ENCODE measurements at regions not wholly inside any gene's neighbourhood (a gene's known extent, or its start where the extent isn't known, plus 50 kb on each side); places are given as distances from the start of the nearest gene placed in this dataset.
"Not testable (repeated sequence)": the region's sequence is repeated elsewhere in the genome, so short reads cannot be mapped to it uniquely, and the experiment has no call there.

DNA sequence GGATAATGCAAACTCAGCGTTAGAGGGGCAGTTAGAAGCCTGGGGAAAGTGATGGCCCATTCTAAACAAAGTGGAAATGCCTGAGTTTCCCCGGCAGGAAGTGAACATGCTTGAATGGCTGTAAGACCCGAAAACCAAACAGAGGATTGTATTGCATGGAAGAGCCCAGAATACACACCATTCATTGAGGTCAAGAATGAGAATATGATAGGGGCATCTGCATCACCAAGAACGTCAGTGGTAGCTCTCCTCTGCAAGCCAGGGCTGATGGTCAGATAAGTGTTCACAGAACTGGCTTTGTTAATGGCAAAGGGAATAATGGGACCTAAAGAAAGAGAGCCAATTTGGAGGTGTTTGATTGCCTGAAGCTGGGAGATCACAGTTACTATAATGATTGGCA is 663.4 kb downstream of the KHDRBS2 start:
- no peak for DNase-seq

DNA sequence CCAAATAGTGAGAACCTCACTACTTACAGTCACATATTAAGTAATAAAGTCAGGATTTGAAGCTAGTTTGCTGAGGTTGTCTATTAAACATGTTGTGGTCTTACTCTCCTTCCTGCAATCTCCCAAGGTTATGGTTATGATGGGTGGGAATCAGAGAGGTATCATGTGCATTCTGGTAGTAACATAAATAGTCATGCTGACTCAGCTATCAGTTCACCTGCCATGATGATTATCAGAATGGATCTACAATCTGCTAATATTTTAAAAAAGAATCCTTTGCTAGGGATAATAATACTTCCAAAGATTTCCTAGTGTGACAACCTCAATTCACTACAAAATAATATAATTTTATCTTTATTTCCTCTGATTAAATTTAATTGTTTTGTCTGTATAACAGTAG is 671.9 kb downstream of the KHDRBS2 start:
- no peak for DNase-seq

DNA sequence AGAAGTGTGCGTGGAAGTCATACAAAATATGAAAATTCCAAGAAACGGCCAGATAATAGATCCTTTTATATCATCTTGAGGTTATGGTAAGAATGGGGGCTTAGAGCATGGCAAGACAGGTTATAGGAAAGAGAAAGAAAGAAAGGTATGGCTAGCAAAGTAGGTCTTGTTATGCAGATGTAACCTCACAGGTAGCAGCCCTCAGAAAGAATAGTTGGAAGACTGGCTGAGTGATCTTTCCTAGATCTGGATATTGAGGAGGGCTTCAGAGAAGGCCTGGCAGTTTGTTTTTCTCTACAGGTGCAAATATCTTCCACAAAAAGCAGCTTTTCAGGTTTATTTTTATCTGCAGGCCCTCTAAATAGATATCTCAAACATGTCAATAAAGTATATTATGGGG is 679.5 kb downstream of the KHDRBS2 start:
- no peak for DNase-seq

DNA sequence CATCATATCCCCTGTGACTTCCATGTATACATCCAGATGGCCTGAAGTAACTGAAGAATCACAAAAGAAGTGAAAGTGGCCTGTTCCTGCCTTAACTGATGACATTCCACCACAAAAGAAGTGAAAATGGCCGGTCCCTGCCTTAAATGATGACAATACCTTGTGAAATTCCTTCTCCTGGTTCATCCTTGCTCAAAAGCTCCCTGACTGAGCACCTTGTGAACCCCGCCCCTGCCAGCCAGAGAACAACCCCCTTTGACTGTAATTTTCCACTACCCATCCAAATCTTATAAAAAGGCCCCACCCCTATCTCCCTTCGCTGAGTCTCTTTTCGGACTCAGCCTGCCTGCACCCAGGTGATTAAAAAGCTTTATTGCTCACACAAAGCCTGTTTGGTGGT is 680.2 kb downstream of the KHDRBS2 start:
- DNase-seq: not testable (repeated sequence)

DNA sequence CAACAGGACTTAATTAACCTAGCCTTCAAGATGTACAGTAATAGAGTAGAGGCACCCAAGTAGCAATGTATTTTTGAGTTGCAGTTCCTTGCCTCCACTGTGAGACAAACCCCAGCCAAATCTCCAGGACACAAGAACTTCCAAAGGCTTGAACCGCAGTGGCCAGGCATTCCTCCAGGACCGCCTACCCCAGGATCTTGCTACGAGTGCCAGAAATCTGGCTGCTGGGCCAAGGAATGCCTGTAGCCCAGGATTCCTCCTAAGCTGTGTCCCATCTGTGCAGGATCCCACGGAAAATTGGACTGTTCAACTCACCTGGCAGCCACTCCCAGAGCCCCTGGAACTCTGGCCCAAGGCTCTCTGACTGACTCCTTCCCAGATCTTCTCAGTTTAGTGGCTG is 683.9 kb downstream of the KHDRBS2 start:
- DNase-seq: not testable (repeated sequence)

DNA sequence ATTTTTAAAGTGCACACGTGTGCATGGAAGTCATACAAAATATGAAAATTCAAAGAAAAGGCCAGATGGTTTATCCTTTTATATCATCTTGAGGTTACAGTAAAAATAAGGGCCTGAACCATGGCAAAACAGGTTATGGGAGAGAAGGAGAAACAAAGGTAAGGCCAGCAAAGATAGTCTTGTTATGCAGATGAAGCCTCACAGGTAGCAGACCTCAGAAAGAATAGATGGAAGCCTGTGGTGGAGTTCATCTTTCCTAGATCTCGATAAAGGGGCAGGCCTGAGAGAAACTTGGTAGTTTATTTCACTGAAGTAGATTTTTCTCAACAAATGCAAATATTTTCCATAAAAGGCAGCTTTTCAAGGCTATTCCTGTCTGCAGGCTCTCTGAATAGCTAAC is 693.8 kb downstream of the KHDRBS2 start:
- DNase-seq: no peak

DNA sequence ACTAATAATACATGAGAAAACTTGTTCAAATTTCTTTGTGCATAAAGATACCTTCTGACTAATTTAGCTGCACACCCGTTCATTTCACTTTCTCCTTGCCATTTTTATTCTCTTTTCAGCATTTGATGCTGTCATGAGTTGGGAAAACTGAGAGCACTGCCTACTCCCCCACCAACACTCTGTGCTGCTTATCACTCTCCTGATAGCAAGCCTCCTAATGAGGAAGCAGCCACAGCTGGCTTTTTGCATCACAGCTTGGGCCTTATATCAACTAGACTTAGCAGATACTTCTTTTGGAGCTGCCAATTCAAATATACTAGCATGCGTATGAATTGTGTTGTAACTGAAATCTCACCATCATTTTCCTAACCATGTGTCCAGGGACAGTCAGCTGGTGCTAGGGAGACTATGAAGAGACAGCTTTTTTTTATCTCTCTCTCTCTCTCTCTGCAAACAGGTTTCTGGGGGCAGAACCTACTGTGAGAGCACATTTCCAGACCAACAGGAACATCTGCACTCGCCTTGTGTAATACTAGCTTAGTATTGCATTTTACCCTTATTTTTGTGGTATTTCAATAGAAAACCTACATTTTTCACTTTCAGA is 699.0 kb downstream of the KHDRBS2 start:
- peak in 1 of 2 experiments; percentile 8 for DNase-seq

DNA sequence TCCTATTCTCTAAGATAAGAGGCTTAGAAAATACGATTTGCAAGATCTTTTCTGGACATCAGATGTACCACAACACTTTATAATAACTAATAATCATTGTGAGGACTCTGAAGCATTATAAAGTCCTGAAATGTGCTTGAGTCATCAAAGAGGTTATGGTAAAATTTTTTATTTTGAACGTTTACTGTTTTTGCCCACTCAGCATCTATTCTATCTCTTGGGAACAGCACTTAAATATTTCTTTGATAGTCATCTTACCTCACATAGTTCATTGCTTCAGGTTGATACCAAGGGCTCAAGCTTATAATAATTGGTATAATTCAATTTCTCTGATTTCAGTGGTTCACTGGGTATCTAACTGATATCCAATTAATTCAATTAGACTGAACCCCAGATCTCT is 700.5 kb downstream of the KHDRBS2 start:
- no peak for DNase-seq

DNA sequence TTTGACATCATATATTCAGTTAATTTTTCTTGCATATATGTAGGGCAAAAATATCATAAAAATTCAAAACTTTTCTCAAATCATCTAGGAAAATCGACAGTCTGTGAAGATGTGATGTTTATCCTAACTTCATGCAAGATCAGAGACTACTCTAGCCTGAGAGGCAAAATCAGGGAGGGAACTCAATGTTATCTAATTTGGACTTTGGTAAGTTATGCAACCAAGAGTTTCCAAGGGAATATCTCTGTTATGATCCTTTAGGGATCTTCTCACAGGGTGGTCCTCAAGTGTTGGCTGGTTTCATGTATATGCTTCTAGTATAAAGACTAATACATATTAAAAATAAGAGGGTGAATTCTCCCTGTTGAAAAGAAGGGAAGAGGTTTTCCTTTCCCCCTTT is 723.9 kb downstream of the KHDRBS2 start:
- no peak for DNase-seq

DNA sequence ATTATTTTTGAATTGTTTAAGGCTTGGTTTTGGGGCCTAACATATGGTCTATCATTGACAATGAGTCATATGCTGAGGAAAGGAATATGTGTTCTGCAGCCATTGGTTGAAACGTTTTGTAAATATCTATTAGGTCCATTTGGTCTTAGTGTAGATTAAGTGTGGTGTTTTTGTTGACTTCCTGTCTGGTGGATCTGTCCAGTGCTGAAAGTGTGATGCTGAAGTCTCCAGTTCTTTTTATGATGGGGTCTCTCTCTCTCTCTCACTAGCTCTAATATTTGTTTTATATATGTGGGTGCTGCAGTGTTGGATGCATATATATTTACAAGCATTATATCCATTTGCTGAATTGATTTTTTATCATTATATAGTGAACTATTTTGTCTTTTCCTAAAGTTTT is 727.2 kb downstream of the KHDRBS2 start:
- peak; percentile 2 to 12 for DNase-seq

DNA sequence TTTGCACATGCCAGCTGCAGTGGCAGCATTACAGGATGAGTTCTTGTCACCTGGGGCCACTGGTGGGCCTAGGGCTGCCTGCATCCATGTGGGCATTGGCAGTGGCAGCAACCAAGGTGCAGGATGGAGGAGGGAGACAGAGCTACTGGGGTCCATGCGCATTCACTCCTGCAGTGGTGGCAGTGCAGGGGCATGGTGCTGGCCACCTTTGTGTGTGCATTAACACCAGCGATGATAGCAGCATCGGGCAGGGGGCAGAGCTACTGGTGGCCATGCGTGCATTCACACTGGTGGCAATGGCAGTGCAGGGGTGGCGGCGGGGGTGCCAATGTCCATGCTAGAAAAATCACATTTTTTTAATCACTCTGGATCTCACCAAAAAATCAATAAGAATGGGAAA is 730.0 kb downstream of the KHDRBS2 start:
- no peak for DNase-seq

DNA sequence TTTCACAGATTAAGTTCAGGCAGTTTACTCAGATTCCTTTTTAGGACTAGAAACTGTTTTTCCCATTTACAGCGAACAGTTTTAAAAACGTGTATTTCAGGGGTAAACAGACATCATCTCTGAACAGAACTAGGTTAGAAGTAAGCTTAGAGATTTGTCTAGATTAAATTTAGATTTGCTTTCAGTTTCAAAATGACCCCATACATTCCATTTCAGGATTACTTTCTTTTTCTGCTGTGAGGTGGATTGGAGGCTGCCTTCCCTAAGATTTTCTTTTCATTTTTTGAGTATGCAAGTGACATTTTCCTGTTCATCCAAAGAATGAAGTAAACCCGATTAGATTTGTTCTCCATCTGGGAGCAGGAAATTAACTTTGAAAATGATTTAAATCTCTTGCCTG is 747.2 kb downstream of the KHDRBS2 start:
- no peak for DNase-seq

DNA sequence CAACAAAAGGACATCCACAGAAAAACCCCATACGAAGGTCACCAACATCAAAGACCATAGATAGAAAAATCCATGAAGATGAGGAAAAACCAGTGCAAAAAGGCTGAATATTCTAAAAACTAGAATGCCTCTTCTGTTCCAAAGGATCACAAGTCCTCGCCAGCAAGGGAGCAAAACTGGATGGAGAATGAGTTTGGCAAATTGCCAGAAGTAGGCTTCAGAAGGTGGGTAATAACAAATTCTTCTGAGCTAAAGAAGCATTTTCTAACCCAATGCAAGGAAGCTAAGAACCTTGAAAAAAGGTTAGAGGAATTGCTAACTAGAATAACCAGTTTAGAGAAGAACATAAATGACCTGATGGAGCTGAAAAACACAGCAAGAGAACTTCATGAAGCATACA is 753.3 kb downstream of the KHDRBS2 start:
- not testable (repeated sequence) for DNase-seq

Measured in Kasumi-1 (cell line).